ENCODE measurements at regions not wholly inside any gene's neighbourhood (a gene's known extent, or its start where the extent isn't known, plus 50 kb on each side); places are given as distances from the start of the nearest gene placed in this dataset.

DNA sequence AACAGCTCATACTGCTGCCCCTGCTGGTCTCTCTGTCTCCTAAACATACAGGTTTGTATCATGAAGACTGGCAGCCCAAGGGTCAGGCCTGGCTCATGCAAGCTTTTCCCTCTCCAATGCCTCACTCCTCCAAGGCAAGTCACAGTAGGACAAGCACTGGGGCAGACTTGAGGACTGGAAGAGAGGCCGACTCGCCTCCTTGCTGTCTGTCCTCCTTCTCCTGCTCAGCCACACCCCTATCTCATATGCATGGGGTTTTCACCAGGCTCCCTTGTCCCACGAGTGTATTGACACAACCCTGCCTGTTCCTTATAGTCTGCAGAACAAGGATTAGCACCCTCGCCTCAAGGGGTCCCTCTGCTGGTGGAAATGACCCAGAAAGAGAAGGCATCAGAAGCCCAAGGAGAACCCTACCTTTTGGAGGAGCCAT lies 223.7 kb downstream of the SOX11 start:
- Histone ChIP-seq H3K27me3 (ENCODE audit: insufficient read depth) (no peaks in the 10 kb centered on the region), H3K36me3 (replicated peaks in 1 of 2; ENCODE audit: control insufficient read depth in 1 of 2, insufficient read depth in 2 of 2, low read length in 1 of 2) (no peaks in the 10 kb centered on the region), H3K9me3 (peaks cover 11% of the 10 kb centered on the region; the same call in 1 of the 2 replicates), H3K4me2 (no peak overlapping the region), H3K9me2 (no peaks in the 10 kb centered on the region), H3K27ac (ENCODE audit: low read depth in 2 of 2, low read length in 1 of 2) (peak overlapping the region in 1 of 2 experiments; percentile 72; a peak in 1 of 4 replicates), H3K79me2 (ENCODE audit: insufficient read depth) (no peaks in the 10 kb centered on the region), H3F3A (replicated peaks; ENCODE audit: insufficient read depth) (no peaks in the 10 kb centered on the region), H3K9ac (no peak overlapping the region), H4K20me1 (ENCODE audit: insufficient read depth) (no peaks in the 10 kb centered on the region), H3K4me1 (ENCODE audit: control insufficient read depth in 1 of 2, insufficient read depth in 2 of 2, low read depth in 1 of 2, low read length in 1 of 2) (peaks cover 0 to 38% of the 10 kb centered on the region in 2 experiments; a peak in 2 of 4 replicates), H3K4me3 (ENCODE audit: low read depth in 2 of 2, low read length in 1 of 2) (no peak overlapping the region), H2AFZ (ENCODE audit: low read depth) (no peak overlapping the region)
- POLR2A ChIA-PET, result interaction anchor here (1.5 kb wide), 1 partner anchor 222 kb away, joined by 4 read pairs; no protein-coding TSS in a partner anchor
- CTCF ChIA-PET, result interaction anchor here (0.6 to 3.5 kb wide), 13 partner anchors 10 to 857 kb away, joined by 3 to 18 read pairs (median 3); no protein-coding TSS in a partner anchor
- 31% methylated on average over 4 of the region's 4 CpGs for WGBS (ENCODE audit: low lambda C conversion rate)
- TF ChIP-seq, protein P1, sequence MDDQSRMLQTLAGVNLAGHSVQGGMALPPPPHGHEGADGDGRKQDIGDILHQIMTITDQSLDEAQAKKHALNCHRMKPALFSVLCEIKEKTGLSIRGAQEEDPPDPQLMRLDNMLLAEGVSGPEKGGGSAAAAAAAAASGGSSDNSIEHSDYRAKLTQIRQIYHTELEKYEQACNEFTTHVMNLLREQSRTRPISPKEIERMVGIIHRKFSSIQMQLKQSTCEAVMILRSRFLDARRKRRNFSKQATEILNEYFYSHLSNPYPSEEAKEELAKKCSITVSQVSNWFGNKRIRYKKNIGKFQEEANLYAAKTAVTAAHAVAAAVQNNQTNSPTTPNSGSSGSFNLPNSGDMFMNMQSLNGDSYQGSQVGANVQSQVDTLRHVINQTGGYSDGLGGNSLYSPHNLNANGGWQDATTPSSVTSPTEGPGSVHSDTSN (IDR thresholded peaks at IDR 0.05), result no peak
- TF ChIP-seq TCF12 (IDR thresholded peaks at IDR 0.05) (no peak), NRF1 (IDR thresholded peaks at IDR 0.05; ENCODE audit: low read depth, low read length) (no peak), SIN3A (IDR thresholded peaks at IDR 0.05; ENCODE audit: borderline replicate concordance, low read depth, low read length) (no peak), SMC3 (IDR thresholded peaks at IDR 0.05; ENCODE audit: low read depth, low read length) (no peak), FOXM1 (IDR thresholded peaks at IDR 0.05; ENCODE audit: low read depth) (no peak), GABPA (IDR thresholded peaks at IDR 0.05; ENCODE audit: low read depth) (no peak), RAD21 (IDR thresholded peaks at IDR 0.05; ENCODE audit: low read length) (peak; percentile 45)
- TF ChIP-seq, protein P2, sequence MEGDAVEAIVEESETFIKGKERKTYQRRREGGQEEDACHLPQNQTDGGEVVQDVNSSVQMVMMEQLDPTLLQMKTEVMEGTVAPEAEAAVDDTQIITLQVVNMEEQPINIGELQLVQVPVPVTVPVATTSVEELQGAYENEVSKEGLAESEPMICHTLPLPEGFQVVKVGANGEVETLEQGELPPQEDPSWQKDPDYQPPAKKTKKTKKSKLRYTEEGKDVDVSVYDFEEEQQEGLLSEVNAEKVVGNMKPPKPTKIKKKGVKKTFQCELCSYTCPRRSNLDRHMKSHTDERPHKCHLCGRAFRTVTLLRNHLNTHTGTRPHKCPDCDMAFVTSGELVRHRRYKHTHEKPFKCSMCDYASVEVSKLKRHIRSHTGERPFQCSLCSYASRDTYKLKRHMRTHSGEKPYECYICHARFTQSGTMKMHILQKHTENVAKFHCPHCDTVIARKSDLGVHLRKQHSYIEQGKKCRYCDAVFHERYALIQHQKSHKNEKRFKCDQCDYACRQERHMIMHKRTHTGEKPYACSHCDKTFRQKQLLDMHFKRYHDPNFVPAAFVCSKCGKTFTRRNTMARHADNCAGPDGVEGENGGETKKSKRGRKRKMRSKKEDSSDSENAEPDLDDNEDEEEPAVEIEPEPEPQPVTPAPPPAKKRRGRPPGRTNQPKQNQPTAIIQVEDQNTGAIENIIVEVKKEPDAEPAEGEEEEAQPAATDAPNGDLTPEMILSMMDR (IDR thresholded peaks at IDR 0.05), result peak; percentile 36
- TF ChIP-seq, protein P3, sequence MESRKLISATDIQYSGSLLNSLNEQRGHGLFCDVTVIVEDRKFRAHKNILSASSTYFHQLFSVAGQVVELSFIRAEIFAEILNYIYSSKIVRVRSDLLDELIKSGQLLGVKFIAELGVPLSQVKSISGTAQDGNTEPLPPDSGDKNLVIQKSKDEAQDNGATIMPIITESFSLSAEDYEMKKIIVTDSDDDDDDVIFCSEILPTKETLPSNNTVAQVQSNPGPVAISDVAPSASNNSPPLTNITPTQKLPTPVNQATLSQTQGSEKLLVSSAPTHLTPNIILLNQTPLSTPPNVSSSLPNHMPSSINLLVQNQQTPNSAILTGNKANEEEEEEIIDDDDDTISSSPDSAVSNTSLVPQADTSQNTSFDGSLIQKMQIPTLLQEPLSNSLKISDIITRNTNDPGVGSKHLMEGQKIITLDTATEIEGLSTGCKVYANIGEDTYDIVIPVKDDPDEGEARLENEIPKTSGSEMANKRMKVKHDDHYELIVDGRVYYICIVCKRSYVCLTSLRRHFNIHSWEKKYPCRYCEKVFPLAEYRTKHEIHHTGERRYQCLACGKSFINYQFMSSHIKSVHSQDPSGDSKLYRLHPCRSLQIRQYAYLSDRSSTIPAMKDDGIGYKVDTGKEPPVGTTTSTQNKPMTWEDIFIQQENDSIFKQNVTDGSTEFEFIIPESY (IDR thresholded peaks at IDR 0.05; ENCODE audit: borderline replicate concordance, low read depth), result no peak
- no peak for DNase-seq

DNA sequence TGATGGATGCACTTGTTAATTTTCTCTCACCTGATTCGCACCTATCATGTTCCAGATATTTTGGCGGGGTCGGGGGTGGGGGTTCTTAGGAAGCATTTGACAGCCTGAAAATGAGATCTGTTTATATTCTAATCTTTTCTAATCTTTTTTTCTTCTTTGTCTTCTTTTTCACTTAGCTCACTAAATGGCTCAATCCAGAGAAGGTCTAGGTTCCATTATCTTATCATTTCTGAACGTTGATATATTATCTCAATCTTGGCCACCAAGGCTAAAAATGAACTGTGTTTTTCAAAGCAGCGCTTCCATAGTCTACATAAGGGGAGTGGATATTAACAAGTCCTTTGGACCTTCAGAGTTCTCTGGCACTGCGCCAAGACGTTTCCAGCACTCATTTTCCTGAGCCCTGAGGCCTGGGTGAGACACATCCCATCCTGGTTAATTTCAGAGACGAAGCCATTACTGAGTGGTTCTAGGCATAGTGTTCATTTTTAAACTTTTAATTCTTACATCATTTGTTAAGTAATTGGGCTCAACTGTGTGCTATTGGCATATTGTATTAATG lies 229.0 kb downstream of the SOX11 start:
- no peak overlapping the region for H3K9ac ChIP-seq
- no peaks in the 10 kb centered on the region for H3K27me3 ChIP-seq (ENCODE audit: insufficient read depth)
- H3K9me2 ChIP-seq, result no peaks in the 10 kb centered on the region
- no peaks in the 10 kb centered on the region for H3K36me3 ChIP-seq (replicated peaks in 1 of 2; ENCODE audit: control insufficient read depth in 1 of 2, insufficient read depth in 2 of 2, low read length in 1 of 2)
- no peak overlapping the region for H2AFZ ChIP-seq (ENCODE audit: low read depth)
- H3F3A ChIP-seq (replicated peaks; ENCODE audit: insufficient read depth), result no peaks in the 10 kb centered on the region
- H3K9me3 ChIP-seq, result peaks cover 11% of the 10 kb centered on the region; the same call in 1 of the 2 replicates
- no peaks in the 10 kb centered on the region for H4K20me1 ChIP-seq (ENCODE audit: insufficient read depth)
- H3K4me1 ChIP-seq (ENCODE audit: control insufficient read depth in 1 of 2, insufficient read depth in 2 of 2, low read depth in 1 of 2, low read length in 1 of 2), result peaks cover 0 to 8% of the 10 kb centered on the region in 2 experiments; a peak in 1 of 4 replicates
- TF ChIP-seq, protein P1 (IDR thresholded peaks at IDR 0.05), result no peak
- TF ChIP-seq SMC3 (IDR thresholded peaks at IDR 0.05; ENCODE audit: low read depth, low read length) (no peak), EP300 (IDR thresholded peaks at IDR 0.05; ENCODE audit: borderline replicate concordance in 1 of 2, low read depth in 1 of 2, low read length in 1 of 2) (no peak; a peak in 2 of 4 replicates), EZH2phosphoT487 (IDR thresholded peaks at IDR 0.05; ENCODE audit: borderline replicate concordance, low read depth) (no peak), GATA2 (CRISPR knock-in tag; IDR thresholded peaks at IDR 0.05) (peak; percentile 56; the same call in 1 of the 2 replicates), SIN3A (IDR thresholded peaks at IDR 0.05; ENCODE audit: borderline replicate concordance, low read depth, low read length) (no peak), FOXJ3 (CRISPR knock-in tag; IDR thresholded peaks at IDR 0.05) (no peak)
- TF ChIP-seq, protein P2 (IDR thresholded peaks at IDR 0.05), result no peak
- no peaks in the 10 kb centered on the region for H3K79me2 ChIP-seq (ENCODE audit: insufficient read depth)
- ChIA-PET POLR2A (no interaction called here), CTCF (no interaction called here)
- H3K4me2 ChIP-seq, result no peak overlapping the region
- H3K27ac ChIP-seq (ENCODE audit: low read depth in 2 of 2, low read length in 1 of 2), result no peak overlapping the region
- 33% methylated on average over 8 of the region's 8 CpGs for WGBS (ENCODE audit: low lambda C conversion rate)
- DNase-seq, result peak; percentile 59
- no peak overlapping the region for H3K4me3 ChIP-seq (ENCODE audit: low read depth in 2 of 2, low read length in 1 of 2)

Measured in SK-N-SH (cell line).